HG03378 (cell line): ENCODE measurements at regions not wholly inside any gene's neighbourhood (a gene's known extent, or its start where the extent isn't known, plus 50 kb on each side); places are given as distances from the start of the nearest gene placed in this dataset.
"Not testable (repeated sequence)": the region's sequence is repeated elsewhere in the genome, so short reads cannot be mapped to it uniquely, and the experiment has no call there.

Experiments
- ATAC-seq: cut with Tn5 transposase; IDR thresholded peaks from one replicate; pipeline ENCODE4 v1.9.1; 2021; ENCODE audit warnings: mild to moderate bottlenecking, moderate library complexity; ENCODE audit not compliant: unreplicated experiment

DNA sequence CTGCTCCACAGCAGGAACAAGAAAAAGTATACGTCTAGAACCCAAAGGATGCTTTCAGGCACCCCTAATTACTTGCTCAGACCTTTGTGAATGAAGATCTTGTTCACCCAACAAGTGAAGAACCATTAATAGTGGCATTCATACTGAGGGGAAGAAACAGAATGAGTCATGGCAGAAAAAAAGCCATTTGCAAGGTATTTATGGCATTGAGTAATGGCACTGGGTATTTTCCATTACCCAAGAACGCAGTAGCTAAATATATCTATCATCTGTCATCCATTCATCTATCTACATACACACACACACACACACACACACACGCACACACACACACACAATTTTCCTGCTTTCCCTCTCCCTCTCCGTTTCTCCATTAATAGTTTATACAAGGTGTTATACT lies 56.4 kb upstream of the XIRP2 start:
- no peak for ATAC-seq

DNA sequence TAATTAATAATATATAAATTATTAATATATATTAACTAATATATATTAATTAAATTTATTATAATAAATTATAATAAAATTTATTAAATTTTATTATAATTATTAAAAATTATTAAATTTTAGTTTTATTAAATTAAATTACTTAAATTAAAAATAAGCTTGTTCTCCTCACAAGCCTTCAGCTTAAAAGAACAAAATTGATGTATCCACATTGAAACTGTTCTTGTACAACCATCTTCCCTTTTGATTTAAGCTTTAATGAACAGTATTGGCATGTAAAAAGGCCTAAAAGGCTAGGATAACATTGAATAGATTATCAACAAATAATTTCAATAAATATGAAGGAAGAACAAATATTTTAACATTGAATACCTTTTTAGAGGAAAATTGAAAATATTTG lies 62.4 kb upstream of the XIRP2 start:
- ATAC-seq = no peak

DNA sequence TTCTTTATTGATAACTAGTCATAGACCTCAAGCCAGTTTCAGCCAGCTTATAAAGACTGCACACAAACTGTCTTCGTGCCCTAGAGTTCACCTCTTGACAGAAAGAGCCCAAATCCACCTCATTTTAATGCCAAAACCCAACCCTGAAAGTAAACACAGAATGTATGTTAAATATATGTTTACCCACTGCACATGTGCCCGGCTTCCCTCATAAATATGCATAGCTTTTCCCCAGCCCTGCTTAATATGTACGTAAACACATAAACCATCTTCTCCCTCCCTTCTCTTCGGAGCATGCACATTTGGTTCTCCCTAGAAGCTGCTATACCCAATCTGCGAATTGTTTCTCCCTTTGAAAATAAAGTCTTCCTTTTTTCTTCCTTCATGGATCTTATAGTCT lies 73.9 kb upstream of the XIRP2 start:
- ATAC-seq = no peak

DNA sequence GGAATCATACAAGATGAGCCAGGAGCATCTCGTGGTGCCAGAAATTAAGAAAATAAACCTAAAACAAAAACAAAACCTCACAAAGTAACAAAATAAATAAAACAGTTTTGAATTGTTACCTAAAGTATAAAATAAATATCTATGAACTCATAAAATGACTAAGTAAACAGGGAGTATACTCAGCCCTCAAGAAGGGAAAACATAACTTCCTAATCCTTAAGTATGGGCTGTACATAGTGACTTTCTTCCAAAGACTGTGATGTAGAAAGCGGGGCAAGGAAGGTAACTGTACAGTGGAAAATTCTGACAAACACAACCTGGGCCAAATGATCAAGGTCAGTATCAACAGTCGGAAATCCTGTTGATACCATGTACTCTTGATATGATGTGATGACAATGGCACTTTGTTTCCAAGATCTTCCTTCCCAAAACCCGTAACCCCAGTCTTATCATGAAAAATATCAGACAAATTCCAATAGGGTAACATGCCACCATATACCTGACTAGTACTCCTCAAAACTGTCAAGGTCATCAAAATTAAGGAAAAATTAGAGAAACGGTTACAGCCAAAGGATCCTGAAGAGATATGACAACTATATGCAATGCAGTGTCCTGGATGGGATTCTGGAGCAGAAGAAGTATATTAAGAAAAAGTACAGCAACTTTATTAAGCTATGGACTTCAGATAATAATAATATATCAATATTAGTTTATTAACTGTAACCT lies 76.0 kb upstream of the XIRP2 start:
- no peak for ATAC-seq

DNA sequence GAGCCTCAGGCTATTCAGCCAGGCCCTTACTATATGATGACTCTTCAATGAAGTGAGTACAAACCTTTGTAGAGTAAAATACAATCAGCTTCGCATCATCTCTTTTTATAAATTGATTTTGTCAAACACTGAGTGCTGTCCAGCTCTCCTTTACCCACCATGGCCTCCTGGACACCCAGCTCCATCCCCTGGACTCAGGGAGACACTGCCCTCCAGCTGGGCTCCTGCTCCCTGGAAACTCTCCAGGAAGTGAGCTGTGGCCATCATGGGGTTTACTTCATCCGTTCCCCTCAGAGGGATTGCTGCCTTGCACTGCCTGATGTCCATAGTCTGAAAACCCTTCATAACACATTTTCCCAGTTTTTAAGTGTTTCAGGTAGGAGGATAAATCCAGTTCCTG lies 82.5 kb upstream of the XIRP2 start:
- ATAC-seq = no peak

DNA sequence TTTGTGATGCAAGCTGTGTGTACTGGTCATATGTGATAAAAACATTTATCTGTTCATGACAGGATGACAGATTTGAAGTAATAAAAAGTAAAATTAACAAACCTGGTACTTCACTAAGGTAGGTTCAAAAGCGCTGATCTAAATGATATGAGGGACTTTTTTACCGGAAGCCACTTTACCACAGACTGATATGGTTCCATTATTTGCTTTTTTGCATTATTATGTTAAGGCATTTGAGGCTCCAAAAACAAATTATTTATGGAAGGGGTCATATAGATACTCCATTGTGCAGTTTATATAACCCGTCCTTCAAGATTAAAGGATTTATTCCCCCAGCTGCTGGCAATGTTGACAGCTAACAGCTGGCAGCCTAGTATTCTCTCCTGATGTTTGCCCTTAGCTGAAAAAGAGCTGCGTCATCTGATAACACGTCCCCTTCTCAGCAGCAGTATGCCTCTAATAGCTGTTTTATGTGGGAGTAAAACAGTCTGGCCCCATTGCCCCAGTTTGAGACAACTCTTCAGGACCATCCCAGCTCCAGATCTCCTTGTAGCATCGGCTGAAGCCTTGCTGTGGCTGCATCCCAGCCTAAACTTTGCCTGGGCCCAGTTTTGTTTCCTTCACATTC lies 84.8 kb upstream of the XIRP2 start:
- no peak for ATAC-seq

DNA sequence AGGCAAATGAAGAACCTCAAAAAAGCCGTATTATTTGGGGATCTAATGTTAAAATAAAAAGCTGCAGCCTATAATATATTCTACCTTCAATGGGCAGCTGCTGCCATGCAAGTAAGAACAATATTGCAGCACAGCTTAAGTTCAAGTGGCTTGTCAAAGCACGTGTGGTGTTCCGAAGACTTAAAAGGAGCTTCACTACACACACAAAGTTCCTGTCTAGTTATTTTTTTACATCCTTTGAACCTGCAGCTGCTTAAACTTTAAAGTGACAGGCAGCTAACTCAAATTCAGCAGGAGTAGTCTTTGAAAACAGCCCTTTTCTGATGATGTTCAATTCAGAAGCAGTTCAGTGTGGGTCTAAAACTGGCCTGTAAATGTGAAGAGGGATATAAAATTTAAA lies 85.8 kb upstream of the XIRP2 start:
- ATAC-seq = no peak

DNA sequence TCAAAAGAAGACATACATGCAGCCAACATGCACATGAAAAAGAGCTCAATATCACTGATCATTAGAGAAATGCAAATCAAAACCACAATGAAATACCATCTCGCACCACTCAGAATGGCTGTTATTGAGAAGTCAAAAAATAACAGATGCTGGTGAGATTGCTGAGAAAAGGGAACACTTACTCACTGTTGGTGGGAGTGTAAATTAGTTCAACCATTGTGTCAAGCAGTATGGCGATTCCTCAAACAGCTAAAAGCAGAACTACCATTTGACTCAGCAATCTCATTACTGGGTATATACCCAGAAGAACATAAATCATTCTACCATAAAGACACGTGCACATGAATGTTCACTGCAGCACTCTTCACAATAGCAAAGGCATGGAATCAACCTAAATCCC lies 95.5 kb upstream of the XIRP2 start:
- peak; percentile 64 for ATAC-seq

DNA sequence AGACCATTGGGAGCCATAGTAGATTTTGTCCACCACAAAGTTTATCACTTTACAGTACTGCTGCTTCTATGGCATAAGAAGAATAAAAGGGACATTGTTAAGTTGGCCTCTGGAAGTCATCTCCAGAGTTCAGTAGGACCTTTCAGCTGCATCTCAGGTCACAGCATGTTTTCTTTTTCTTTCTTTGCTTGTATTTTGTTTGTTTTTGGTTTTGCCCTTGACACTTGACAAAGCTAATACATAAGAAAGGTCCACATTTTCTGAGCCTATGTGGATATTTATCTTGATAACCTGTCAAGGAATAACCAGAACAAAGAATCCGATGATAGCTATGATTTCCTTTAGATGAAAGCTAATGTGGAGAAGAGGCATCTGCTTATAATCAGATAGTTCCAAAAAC lies 101.6 kb upstream of the XIRP2 start:
- no peak for ATAC-seq

DNA sequence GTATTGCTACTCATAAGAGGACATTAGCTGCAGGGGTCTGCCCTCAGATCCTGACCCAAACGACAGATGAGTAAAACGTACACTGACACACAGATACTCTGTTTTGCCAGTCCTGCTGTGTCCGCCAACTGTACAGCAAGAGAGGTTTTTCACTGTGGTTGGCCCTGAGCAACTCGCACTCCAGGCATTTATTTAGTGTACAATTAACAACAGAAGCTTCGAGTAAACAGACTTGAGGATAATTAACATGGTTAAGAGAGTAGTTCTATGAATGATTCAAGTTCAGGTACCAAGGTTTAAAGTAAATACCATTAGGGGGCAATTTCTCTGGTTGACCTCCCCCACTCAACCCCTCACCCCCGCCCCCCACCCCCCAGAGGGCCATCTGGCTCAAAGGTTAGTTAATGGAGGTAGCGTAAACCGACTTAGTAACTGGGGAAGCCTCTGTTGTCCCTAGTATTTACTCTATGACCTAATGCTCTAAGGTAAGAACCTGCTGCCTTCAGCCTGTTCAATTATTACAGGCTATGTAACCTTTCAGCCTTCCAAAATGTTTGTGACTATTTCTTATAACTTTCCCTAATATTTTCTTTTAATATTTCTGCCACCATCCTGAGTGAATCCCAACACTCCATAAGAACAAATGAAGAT lies 103.9 kb upstream of the XIRP2 start:
- ATAC-seq = no peak

DNA sequence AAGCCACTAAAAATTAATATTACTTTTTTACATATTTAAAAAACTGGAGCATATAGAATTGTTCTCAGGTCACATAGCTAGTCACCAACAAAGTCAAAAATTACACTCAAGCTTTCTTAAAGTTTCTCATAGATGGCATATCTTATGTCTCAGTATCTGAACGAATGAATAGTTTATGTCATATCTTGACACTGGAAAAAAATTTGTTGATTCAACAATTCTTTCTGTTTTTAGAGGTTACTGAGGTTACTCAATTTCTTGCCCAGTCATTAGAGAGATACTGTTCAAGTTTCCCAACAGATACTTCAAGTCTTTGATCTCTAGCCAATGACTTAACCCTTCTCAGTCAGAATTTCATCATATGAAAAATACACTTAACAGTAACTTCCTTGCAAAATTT lies 113.1 kb upstream of the XIRP2 start:
- ATAC-seq = no peak

DNA sequence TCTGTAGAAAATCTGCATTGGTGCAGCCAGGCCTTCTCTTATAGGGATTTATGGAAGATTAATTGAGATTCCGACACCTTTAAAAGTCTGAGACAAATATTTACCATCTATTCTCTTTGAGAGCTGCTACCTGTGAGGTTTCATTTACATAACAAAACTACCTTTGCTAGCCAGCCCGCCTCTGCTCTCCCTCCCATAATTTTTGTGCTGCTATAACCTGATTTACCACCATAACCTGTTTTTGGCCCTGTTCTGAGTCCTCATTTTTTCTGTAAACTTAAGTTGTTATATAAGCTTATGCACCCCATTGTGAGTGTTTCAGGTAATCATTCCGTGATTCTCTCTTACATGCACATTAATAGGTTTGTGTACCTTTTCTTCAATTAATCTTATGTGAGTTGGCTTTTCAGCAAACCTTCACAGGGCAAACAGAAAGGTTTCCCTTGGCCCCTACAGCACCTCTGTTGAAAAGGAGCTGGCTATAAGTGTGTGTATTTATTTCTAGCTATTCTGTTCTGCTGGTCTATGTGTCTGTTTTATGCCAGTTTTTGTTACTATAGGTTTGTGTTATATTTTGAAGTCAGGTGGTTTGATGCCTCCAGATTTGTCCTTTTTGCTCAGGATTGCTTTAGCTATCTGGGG lies 114.9 kb upstream of the XIRP2 start:
- ATAC-seq = no peak

DNA sequence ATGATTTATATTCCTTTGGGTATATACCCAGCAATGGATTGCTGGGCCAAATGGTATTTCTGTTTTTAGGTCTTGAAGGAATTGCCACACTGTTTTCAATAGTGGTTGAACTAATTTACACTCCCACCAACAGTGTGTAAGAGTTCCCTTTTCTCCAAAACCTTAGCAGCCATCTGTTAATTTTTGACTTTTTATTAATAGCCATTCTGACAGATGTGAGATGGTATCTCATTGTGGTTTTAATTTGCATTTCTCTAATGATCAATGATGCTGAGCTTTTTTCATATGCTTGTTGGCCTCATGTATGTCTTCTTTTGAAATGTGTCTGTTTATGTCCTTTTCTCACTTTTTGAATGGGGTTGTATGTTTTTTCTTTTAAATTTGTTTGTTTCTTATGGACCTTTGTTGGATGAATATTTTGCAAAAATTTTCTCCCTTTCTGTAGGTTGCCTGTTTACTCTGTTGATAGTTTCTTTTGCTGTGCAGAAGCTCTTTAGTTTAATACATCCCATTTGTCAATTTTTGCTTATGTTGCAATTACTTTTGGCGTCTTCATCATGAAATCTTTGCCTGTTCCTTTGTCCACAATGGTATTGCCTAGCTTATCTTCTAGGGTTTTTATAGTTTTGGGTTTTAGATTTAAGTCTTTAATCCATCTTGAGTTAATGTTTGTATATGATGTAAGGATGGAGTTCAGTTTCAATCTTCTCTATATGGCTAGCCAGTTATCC lies 119.7 kb upstream of the XIRP2 start:
- peak; percentile 74 for ATAC-seq

DNA sequence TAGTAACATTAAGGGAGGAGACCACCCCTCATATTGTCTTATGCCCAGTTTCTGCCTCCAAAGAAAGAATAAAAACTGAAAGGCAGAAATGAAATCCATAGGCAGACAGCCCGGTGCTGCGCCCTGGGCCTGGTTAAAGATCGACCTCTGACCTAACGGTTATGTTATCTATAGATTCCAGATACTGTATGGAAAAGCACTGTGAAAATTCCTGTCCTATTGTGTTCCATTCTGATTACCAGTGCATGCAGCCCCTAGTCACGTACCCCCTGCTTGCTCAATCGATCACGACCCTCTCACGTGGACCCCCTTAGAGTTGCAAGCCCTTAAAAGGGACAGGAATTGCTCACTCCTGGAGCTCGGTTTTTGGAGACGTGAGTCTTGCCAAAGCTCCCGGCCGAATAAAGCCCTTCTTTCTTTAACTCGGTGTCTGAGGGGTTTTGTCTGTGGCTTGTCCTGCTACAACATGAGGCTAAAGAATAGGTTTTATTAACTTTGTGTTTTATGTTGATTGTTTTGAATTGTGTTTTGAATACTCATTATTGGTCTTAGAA lies 121.4 kb upstream of the XIRP2 start:
- ATAC-seq = not testable (repeated sequence)

DNA sequence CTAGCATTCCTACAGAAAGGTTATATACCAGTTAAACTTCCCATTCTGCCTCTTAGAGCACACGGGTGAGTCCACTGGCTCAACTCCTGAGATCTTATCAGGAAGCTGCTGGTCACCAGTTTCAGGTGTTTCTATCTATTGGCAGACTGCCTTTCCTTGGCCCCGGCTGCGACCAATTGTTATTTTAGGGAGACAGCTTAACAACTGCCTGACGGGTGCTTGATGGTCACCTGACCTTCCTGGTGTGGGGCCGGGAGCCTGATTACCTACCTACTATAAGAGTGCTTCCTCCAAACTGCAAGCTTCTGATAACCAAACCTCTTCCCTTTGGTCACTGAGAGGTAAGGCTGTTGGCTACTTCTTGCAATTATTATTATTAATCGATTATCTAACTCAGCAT lies 122.1 kb upstream of the XIRP2 start:
- ATAC-seq = no peak

DNA sequence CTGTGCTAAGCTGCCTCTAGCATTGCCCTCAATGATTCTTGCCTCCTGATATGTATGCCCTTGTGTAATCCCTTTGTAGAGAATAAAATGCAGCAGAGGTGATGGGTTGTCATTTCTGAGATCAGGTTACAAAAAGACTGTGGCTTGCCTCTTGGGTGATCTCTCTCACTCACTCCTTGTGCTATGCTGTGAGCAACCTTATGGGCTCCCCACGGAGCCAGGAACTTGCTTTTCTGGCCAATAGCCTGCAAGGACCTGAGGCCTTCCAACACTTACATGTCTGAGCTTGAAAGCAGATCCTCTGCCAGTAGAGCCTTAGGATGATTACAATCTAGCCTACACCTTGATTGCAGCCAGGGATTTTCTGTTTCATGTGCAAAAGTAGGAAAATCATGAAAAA lies 123.1 kb upstream of the XIRP2 start:
- ATAC-seq = no peak

DNA sequence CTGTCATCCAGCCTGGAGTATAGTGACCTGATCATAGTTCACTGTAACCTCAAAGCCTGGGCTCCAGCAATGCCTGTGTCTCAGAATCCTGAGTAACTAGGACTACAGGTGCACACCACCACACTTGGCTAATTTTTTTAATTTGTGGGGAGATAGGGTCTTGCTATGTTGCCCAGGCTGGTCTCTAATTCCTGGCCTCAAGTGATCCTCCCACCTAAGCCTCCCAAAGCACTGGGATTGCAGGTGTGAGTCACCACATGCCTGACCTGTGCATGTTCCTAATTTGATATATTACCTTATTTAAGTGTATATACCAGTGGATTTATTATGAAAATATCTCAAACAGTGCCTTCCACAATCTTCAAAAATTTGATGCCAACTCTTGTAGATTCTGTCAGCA lies 123.6 kb upstream of the XIRP2 start:
- ATAC-seq = no peak

DNA sequence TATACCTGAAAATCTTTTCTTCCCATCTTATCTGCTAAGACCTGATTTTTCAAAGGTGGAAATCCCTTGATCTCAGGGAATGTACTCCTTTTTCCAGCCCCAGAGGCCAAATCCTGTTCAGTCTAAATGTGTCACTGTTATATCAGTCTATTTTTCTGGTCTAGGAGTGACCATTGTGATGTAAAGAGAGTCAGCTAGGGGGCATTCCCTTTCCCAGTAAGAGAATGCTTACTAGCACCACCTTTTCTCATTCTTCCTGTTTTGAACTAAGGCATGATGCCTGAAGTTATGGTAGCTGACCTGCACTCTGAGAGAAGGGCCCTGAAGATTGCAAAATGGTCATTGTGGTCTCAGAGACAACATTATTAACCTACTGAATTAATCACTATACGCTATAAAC lies 124.1 kb upstream of the XIRP2 start:
- no peak for ATAC-seq

DNA sequence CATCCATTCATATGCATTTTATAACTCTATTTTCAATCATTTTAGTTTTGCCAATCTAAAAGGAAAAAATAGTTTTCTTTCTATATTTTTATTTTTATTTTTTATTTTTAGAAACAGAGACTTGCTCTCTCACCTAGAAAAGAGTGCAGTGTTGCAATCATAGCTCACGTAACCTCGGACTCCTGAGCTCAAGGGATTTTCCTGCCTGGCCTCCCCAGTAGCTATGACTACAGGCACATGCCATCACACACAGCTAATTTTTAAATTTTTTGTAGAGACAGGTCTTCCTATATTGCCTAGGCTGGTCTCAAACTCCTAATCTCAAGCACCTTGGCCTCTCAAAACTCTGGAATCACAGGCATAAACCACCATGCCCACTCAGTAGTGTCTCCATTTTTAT lies 125.5 kb upstream of the XIRP2 start:
- no peak for ATAC-seq

DNA sequence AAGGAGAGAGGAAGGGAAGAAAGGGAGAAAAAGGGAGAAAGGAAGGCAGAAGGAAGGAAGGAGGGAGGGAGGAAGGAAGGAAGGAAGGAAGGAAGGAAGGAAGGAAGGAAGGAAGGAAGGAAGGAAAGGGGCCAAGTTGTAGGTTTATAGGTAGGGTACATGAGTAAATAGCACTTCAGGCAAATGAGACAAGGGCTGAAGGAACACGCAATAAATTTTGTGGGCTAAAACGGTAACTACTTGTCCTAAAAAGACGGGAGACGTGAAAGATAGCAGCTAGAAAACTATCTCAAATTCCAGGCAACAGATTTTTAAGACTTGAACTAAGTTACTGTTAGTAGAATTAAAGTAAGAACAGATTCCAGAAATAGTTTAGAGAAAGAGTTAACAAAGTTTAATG lies 129.3 kb upstream of the XIRP2 start:
- ATAC-seq = no peak

DNA sequence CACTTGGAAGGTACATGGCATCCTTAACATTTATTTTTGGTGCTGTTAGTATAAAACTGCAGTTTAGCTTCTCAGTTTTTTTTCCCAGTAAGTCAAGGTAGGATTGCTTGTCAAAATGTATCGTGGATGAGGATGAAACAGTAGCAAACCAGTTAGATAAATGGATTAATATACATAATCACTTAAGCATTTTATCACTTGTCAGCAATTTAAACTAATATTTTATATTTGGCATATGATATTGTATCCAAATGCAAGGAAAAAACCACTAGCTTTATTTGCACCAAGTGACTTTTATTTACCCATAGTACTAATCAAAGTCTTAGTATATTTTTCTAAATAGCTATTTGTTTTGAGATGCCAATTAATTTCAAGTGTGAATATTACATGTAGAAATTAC lies 137.7 kb upstream of the XIRP2 start:
- no peak for ATAC-seq
